ENCODE measurements at regions not wholly inside any gene's neighbourhood (a gene's known extent, or its start where the extent isn't known, plus 50 kb on each side); places are given as distances from the start of the nearest gene placed in this dataset.

DNA sequence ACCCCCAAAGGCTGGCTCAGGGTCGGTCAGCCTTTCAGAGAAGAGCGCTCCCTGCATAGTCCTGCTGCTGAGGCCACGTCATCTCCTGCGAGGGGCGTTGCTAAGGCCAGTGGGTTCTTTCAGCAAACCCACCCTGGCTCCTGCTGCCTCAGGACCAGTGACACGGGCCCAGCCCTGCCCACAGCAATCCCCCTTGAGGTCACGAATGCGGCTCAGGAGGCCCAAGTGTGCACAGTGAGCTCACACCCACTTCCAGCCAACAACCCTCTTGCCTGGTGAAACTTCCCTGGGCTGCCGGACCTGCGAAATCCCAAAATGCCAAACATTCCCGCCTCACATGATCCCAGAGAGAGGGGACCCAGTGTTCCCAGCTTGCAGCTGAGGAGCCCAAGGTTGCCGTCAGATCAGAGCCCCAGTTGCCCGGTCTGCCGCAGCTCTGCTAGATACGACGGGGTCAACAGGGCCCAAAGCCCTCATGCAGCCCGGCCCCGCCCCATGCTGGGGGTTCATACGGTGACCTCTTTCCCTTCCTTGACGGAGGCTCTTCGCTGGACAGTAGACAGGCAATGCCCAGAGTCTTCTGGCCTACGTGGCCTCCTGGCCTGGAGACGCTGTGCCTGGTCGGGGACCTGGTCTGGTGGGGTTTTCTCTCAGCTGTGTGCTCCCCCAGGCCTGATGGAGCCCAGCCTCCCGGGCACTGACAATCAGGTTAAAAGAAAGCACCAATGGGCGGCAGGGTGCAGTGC lies 116.4 kb upstream of the COL5A1 start:
- Histone ChIP-seq H3K14ac (ENCODE audit: insufficient read length) (peak overlapping the region; percentile 73), H2BK12ac (ENCODE audit: low read depth, low read length) (no peak overlapping the region), H3K36me3 (ENCODE audit: control insufficient read depth in 2 of 4, insufficient read depth in 4 of 4, low read length in 3 of 4) (no peaks in the 10 kb centered on the region), H3K4me3 (ENCODE audit: extremely low read depth in 1 of 4, insufficient read depth in 2 of 4, low read depth in 3 of 4, low read length in 4 of 4) (no peak overlapping the region), H2BK15ac (ENCODE audit: low read length) (no peak overlapping the region), H3K9ac (replicated peaks in 1 of 4; ENCODE audit: extremely low read depth in 1 of 4, low read depth in 3 of 4, low read length in 3 of 4) (no peak overlapping the region), H4K8ac (ENCODE audit: extremely low read depth, insufficient read depth, low read length) (no peak overlapping the region), H3K18ac (ENCODE audit: extremely low read depth, low read length) (no peak overlapping the region), H2AK5ac (ENCODE audit: low read depth, low read length) (no peak overlapping the region), H2BK5ac (ENCODE audit: low read depth, low read length) (no peak overlapping the region), H4K91ac (replicated peaks; ENCODE audit: insufficient read length, low read length) (no peak overlapping the region), H4K20me1 (replicated peaks in 1 of 2; ENCODE audit: control insufficient read depth in 1 of 2, insufficient read depth in 2 of 2, low read length in 2 of 2) (no peaks in the 10 kb centered on the region), H3K56ac (replicated peaks; ENCODE audit: insufficient read length, low read depth, low read length) (no peak overlapping the region), H3K27me3 (replicated peaks in 1 of 4; ENCODE audit: control insufficient read depth in 3 of 4, extremely low read depth in 1 of 4, insufficient read depth in 3 of 4, low read length in 3 of 4) (no peaks in the 10 kb centered on the region), H3K4me1 (replicated peaks in 1 of 4; ENCODE audit: control insufficient read depth in 3 of 4, insufficient read depth in 4 of 4, low read length in 3 of 4) (peaks cover 0 to 2% (median 0%) of the 10 kb centered on the region in 4 experiments; a peak in 1 of 7 replicates), H4K5ac (ENCODE audit: insufficient read length, low read depth, low read length) (no peak overlapping the region), H3K79me1 (ENCODE audit: low read depth, low read length) (no peaks in the 10 kb centered on the region), H2BK20ac (ENCODE audit: low read length) (no peak overlapping the region), H2AFZ (ENCODE audit: low read length) (no peak overlapping the region), H3K27ac (ENCODE audit: low read depth, low read length) (no peak overlapping the region), H3K23ac (ENCODE audit: insufficient read length) (no peak overlapping the region), H3K9me3 (ENCODE audit: insufficient read depth in 2 of 2, low read depth in 1 of 2, low read length in 1 of 2) (peaks cover 2 to 3% of the 10 kb centered on the region in 2 experiments; a peak in 1 of 4 replicates), H3K79me2 (ENCODE audit: control insufficient read depth in 1 of 2, insufficient read depth in 2 of 2, low read length in 2 of 2) (no peaks in the 10 kb centered on the region), H3K4ac (replicated peaks; ENCODE audit: insufficient read length, low read depth, low read length) (no peak overlapping the region), H2BK120ac (replicated peaks; ENCODE audit: low read depth, low read length) (no peak overlapping the region), H3K4me2 (ENCODE audit: insufficient read depth in 1 of 2, low read depth in 2 of 2, low read length in 2 of 2) (no peak overlapping the region), H3K23me2 (ENCODE audit: low read depth, low read length) (no peaks in the 10 kb centered on the region)
- 87% methylated on average over 22 of the region's 26 CpGs; no CpG with 5 or more reads in 1 of the 2 experiments for WGBS, 2 experiments (ENCODE audit: extremely low coverage in 1 of 2, insufficient coverage in 1 of 2, insufficient read length in 1 of 2, insufficient replicate concordance in 2 of 2, low coverage in 1 of 2, low lambda C conversion rate in 2 of 2, missing lambda C conversion rate in 1 of 2)
- ChIA-PET CTCF (ENCODE audit: partially characterized antibody) (no interaction called here), POLR2A (ENCODE audit: partially characterized antibody) (interaction anchor here (0.6 kb wide), 1 partner anchor 13 kb away, joined by 3 read pairs; no protein-coding TSS in a partner anchor)
- no peak for TF ChIP-seq YY1 (IDR thresholded peaks at IDR 0.05; ENCODE audit: low read depth, low read length)
- TF ChIP-seq TEAD4 (IDR thresholded peaks at IDR 0.05; ENCODE audit: low read depth, low read length) = no peak
- no peak for TF ChIP-seq SRF (IDR thresholded peaks at IDR 0.05; ENCODE audit: low read depth, low read length)
- TF ChIP-seq KDM1A (IDR thresholded peaks at IDR 0.05; ENCODE audit: borderline replicate concordance, low read length) = no peak
- no peak for TF ChIP-seq KDM5A (IDR thresholded peaks at IDR 0.05; ENCODE audit: low read length)
- TF ChIP-seq TAF7 (optimal IDR thresholded peaks at IDR 0.05; ENCODE audit: borderline replicate concordance, low read depth, low read length) = no peak
- TF ChIP-seq, protein P1, sequence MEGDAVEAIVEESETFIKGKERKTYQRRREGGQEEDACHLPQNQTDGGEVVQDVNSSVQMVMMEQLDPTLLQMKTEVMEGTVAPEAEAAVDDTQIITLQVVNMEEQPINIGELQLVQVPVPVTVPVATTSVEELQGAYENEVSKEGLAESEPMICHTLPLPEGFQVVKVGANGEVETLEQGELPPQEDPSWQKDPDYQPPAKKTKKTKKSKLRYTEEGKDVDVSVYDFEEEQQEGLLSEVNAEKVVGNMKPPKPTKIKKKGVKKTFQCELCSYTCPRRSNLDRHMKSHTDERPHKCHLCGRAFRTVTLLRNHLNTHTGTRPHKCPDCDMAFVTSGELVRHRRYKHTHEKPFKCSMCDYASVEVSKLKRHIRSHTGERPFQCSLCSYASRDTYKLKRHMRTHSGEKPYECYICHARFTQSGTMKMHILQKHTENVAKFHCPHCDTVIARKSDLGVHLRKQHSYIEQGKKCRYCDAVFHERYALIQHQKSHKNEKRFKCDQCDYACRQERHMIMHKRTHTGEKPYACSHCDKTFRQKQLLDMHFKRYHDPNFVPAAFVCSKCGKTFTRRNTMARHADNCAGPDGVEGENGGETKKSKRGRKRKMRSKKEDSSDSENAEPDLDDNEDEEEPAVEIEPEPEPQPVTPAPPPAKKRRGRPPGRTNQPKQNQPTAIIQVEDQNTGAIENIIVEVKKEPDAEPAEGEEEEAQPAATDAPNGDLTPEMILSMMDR (IDR thresholded peaks at IDR 0.05; ENCODE audit: control extremely low read depth in 1 of 3, insufficient read depth in 1 of 3, low read depth in 1 of 3, low read length in 3 of 3) = no peak
- TF ChIP-seq, protein P2, sequence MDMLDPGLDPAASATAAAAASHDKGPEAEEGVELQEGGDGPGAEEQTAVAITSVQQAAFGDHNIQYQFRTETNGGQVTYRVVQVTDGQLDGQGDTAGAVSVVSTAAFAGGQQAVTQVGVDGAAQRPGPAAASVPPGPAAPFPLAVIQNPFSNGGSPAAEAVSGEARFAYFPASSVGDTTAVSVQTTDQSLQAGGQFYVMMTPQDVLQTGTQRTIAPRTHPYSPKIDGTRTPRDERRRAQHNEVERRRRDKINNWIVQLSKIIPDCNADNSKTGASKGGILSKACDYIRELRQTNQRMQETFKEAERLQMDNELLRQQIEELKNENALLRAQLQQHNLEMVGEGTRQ (IDR thresholded peaks at IDR 0.05; ENCODE audit: low read length) = no peak
- no peak for TF ChIP-seq EGR1 (IDR thresholded peaks at IDR 0.05; ENCODE audit: borderline replicate concordance, low read depth, low read length)
- TF ChIP-seq CHD1 (IDR thresholded peaks at IDR 0.05; ENCODE audit: low read depth, low read length) = no peak
- no peak for DNase-seq (ENCODE audit: low read depth in 1 of 2, low spot score in 2 of 2)
- FAIRE-seq = no peak
